ENCODE measurements at regions not wholly inside any gene's neighbourhood (a gene's known extent, or its start where the extent isn't known, plus 50 kb on each side); places are given as distances from the start of the nearest gene placed in this dataset.

DNA sequence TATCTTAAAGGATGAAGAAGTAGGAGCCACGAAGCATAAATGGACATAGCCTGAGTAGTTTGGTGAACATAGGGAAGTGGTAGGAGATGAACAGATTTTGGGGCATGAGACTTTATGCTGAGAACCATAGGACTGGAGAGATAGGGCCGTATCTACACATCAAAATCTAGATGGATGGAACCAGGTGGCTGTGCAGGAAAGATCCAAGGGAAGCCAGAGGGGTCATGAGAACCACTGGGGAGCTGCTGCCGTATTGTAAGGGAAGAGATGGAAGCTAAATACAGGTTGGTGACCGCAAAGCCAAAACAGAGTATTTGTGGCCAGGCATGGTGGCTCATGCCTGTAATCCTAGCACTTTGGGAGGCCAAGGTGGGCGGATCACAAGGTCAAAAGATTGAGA is 124.3 kb downstream of the TRIB2 start:
- Histone ChIP-seq H3K27me3 (ENCODE audit: low read depth) (no peaks in the 10 kb centered on the region), H3K27ac (replicated peaks) (no peak overlapping the region), H3K4me3 (no peak overlapping the region), H3K9me3 (replicated peaks) (no peaks in the 10 kb centered on the region), H3K4me1 (peaks cover 16% of the 10 kb centered on the region), H3K36me3 (no peaks in the 10 kb centered on the region)
- TF ChIP-seq, protein P1, sequence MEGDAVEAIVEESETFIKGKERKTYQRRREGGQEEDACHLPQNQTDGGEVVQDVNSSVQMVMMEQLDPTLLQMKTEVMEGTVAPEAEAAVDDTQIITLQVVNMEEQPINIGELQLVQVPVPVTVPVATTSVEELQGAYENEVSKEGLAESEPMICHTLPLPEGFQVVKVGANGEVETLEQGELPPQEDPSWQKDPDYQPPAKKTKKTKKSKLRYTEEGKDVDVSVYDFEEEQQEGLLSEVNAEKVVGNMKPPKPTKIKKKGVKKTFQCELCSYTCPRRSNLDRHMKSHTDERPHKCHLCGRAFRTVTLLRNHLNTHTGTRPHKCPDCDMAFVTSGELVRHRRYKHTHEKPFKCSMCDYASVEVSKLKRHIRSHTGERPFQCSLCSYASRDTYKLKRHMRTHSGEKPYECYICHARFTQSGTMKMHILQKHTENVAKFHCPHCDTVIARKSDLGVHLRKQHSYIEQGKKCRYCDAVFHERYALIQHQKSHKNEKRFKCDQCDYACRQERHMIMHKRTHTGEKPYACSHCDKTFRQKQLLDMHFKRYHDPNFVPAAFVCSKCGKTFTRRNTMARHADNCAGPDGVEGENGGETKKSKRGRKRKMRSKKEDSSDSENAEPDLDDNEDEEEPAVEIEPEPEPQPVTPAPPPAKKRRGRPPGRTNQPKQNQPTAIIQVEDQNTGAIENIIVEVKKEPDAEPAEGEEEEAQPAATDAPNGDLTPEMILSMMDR (IDR thresholded peaks at IDR 0.05; ENCODE audit: borderline replicate concordance): no peak
- DNase-seq: no peak
- intact Hi-C loops (cut with micrococcal nuclease): no loop called here

DNA sequence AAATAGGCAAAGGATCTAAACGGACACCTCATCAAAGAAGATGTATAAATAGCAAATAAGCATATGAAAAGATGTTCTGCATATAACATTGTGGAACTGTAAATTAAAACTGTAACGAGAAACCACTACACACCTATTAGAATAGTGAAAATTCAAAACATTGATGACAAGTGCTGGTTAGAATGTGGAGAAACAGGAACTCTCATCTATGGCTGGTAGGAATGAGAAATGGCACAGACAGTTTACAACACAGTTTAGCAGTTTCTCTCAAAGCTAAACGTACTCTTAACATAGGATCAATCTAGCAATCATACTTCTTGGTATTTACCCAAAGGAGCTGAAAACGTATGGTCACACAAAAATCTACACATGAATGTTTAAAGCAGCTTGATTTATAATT is 126.2 kb downstream of the TRIB2 start:
- H3K4me1 ChIP-seq: peaks cover 20% of the 10 kb centered on the region
- intact Hi-C loops (cut with micrococcal nuclease): no loop called here
- no peaks in the 10 kb centered on the region for H3K9me3 ChIP-seq (replicated peaks)
- no peak overlapping the region for H3K4me3 ChIP-seq
- no peaks in the 10 kb centered on the region for H3K27me3 ChIP-seq (ENCODE audit: low read depth)
- TF ChIP-seq, protein P1 (IDR thresholded peaks at IDR 0.05; ENCODE audit: borderline replicate concordance): no peak
- no peak for DNase-seq
- H3K27ac ChIP-seq (replicated peaks): no peak overlapping the region
- no peaks in the 10 kb centered on the region for H3K36me3 ChIP-seq

DNA sequence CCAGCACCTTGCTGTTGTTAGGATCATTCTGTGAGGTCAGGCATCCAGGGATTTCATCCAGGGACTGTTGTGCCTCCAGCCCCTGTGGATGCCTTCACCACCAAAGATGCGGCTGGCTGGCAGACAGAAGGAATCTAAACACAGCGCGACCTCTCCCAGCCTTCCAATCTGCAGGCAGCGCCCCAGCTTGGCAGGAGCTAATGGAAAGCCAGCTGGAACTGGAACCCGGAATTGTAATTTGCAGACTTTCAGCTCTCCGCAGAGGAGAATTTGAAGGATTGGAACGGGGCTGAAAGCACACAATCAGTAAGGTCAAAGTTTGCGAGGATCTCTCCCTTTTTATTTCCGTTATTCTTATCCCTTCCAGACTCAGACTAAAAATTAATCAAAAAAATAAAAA is 127.8 kb downstream of the TRIB2 start:
- peak; percentile 54 for DNase-seq
- Histone ChIP-seq H3K4me3 (no peak overlapping the region), H3K27ac (replicated peaks) (peak overlapping the region; percentile 62), H3K9me3 (replicated peaks) (no peaks in the 10 kb centered on the region), H3K27me3 (ENCODE audit: low read depth) (no peaks in the 10 kb centered on the region), H3K4me1 (peaks cover 20% of the 10 kb centered on the region), H3K36me3 (no peaks in the 10 kb centered on the region)
- intact Hi-C loops (cut with micrococcal nuclease): no loop called here
- TF ChIP-seq, protein P1 (IDR thresholded peaks at IDR 0.05; ENCODE audit: borderline replicate concordance): no peak

DNA sequence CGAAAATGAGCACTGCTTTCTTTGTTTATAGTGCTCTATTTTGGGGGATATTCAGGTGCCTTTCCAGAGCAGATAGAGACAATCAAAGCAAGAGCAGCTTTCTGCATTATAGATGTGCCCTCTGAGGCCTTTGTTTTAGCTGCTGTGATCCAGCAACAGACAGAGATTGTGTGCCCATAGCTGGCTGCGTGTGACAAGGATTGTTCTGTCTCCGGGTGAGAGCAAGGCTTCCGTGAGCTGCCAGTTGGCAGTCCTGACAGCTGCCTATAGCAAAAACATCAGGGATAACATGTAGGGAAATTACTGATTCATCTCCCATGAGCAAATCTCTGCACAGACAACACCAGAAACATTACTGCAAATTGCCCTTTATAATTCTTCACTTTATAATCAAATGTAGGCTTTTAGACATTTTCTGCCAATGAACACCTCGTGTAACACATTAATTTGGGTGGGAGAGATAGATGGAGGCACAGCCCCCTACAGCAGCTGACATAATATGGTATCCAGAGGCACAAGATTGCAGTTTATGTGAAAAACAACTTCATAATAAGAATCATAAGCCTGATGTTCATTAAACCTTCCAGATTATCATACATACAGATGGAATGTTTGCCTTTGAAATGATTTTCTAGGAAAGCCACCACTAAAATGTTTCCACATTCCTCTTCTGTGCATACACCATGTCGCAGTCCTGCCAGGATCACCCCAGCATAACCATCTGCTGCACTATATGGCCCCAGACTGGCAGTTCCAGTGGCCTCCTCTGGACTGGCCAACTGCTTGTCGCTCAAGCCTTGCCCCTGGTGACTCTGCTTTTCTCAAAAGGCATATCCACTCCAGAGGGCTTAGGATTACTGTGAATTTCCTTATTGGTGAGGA is 131.2 kb downstream of the TRIB2 start:
- H3K4me3 ChIP-seq: no peak overlapping the region
- TF ChIP-seq, protein P1 (IDR thresholded peaks at IDR 0.05; ENCODE audit: borderline replicate concordance): no peak
- H3K27ac ChIP-seq (replicated peaks): peak overlapping the region; percentile 55
- H3K9me3 ChIP-seq (replicated peaks): no peaks in the 10 kb centered on the region
- peaks cover 20% of the 10 kb centered on the region for H3K4me1 ChIP-seq
- DNase-seq: no peak
- intact Hi-C loops (cut with micrococcal nuclease): no loop called here
- no peaks in the 10 kb centered on the region for H3K36me3 ChIP-seq
- H3K27me3 ChIP-seq (ENCODE audit: low read depth): no peaks in the 10 kb centered on the region

DNA sequence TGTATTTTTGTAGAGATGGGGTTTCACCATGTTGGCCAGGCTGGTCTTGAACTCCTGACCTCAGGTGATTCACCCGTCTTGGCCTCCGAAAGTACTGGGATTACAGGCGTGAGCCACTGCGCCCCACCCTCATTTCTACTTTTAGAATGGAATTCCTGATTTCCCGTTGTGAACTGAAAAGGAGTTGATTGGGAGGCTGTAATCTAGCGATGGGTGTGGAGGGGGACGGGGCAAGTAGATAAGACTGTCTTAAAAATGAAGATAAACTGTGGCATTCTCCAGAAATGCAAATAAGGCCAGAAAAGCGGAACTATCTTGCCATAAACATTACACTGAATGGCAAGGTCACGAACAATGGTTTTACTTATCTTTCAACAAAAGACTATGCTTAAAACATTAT is 135.4 kb downstream of the TRIB2 start:
- TF ChIP-seq, protein P1 (IDR thresholded peaks at IDR 0.05; ENCODE audit: borderline replicate concordance): no peak
- intact Hi-C loops (cut with micrococcal nuclease): no loop called here
- DNase-seq: no peak

More for the DNA sequence above, 135.4 kb downstream of the TRIB2 start:
- H3K36me3 ChIP-seq: no peaks in the 10 kb centered on the region
- peaks cover 7% of the 10 kb centered on the region for H3K4me1 ChIP-seq
- no peak overlapping the region for H3K4me3 ChIP-seq
- H3K27me3 ChIP-seq (ENCODE audit: low read depth): no peaks in the 10 kb centered on the region
- no peaks in the 10 kb centered on the region for H3K9me3 ChIP-seq (replicated peaks)
- H3K27ac ChIP-seq (replicated peaks): no peak overlapping the region

All from left ventricle myocardium inferior (tissue), 1 donor.